HT-29 (cell line): ENCODE measurements at regions not wholly inside any gene's neighbourhood (a gene's known extent, or its start where the extent isn't known, plus 50 kb on each side); places are given as distances from the start of the nearest gene placed in this dataset.

Experiments
- DNase-seq: peaks from one replicate; pipeline ENCODE4 v3.0.0-alpha.2; 2015; ENCODE audit warnings: low spot score

- no peak for DNase-seq
Observed at GRCh38 chr17:73783382-73783766, 139.1 kb upstream of the SDK2 start.

GRCh38 chr17:73783945-73784603 lies 139.8 kb upstream of the SDK2 start:
- DNase-seq: no peak

GRCh38 chr17:73785496-73785895 lies 141.3 kb upstream of the SDK2 start:
- no peak for DNase-seq

- DNase-seq: no peak
Observed at GRCh38 chr17:73785958-73786743, 141.9 kb upstream of the SDK2 start.

GRCh38 chr17:73787076-73788059 lies 143.1 kb upstream of the SDK2 start:
- DNase-seq: no peak

DNA sequence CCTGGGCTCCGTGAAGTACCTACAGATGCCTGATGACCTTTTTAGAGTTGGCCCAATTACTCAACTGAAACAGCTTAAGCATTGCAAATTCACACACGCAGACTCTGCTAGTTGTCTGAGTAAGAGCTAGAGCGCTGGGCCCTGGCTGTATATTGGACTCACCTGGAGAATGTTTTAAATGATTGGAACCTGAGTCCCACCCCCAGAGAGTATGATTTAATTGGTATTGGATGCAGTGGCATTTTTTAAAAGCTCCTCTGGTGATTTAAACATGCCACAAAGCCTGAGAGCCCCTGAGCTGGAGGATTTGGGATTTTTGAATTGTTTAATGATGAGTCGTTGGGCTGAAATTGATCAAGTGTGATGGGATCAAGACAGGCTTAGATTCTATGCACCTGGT lies 143.9 kb upstream of the SDK2 start:
- DNase-seq: no peak

GRCh38 chr17:73791121-73791520 lies 146.9 kb upstream of the SDK2 start:
- DNase-seq: no peak

DNA sequence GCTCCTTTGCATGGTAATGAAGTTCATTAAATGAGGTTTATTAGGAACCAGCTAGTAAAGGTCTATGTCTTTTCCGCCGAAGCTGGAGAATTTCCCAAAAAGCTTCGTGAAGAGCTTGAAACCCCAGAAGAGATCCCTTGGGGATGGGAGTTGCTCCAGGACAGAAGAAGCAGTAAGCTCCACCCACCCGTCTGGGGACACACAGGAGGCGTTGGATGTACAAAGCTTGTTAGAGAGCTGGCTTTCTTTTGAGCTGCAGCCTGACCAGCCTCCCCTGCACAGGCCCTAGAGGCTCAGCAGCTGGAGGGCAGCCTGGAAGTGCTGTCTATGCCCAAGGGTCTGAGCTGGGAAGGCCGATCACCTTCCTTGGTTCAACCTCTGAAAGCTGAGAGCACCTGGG lies 147.4 kb upstream of the SDK2 start:
- DNase-seq: no peak

- DNase-seq: no peak
Observed at GRCh38 chr17:73792994-73793393, 148.7 kb upstream of the SDK2 start.

GRCh38 chr17:73794336-73794735 lies 150.1 kb upstream of the SDK2 start:
- DNase-seq: no peak

GRCh38 chr17:73795730-73796129 lies 151.5 kb upstream of the SDK2 start:
- DNase-seq: no peak

GRCh38 chr17:73797594-73798110 lies 153.4 kb upstream of the SDK2 start:
- no peak for DNase-seq

DNA sequence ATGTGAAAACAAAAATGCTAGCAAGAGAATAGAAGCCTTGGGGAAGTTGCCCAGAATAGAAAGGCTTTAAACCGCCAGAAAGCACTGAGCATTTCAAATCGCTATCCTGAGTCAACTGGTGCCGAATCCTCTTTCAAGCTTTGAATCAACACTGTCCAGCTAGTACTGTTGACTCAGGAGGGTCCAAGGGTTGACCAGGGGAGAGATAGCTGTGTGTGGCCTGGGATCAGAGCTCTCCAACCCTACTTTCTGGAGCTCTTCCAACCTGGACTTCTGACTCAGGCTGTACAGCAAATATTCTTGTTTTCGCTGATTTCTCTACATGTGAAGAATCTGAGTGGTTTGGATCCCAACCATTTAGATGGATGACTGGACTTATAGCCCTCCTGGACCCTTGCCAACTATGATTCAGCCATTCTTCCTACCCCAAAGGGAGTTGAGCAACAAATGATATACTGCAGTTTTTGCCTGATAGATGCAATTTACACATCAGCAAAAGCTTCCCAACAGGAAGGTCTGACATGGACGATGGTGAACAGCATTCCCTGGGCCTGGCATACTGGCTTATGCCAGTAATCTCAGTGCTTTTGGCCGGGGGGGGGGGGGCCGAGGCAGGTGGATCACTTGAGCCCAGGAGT lies 154.0 kb upstream of the SDK2 start:
- peak; percentile 19 for DNase-seq

- DNase-seq: no peak
Observed at GRCh38 chr17:73799096-73799495, 154.9 kb upstream of the SDK2 start.

DNA sequence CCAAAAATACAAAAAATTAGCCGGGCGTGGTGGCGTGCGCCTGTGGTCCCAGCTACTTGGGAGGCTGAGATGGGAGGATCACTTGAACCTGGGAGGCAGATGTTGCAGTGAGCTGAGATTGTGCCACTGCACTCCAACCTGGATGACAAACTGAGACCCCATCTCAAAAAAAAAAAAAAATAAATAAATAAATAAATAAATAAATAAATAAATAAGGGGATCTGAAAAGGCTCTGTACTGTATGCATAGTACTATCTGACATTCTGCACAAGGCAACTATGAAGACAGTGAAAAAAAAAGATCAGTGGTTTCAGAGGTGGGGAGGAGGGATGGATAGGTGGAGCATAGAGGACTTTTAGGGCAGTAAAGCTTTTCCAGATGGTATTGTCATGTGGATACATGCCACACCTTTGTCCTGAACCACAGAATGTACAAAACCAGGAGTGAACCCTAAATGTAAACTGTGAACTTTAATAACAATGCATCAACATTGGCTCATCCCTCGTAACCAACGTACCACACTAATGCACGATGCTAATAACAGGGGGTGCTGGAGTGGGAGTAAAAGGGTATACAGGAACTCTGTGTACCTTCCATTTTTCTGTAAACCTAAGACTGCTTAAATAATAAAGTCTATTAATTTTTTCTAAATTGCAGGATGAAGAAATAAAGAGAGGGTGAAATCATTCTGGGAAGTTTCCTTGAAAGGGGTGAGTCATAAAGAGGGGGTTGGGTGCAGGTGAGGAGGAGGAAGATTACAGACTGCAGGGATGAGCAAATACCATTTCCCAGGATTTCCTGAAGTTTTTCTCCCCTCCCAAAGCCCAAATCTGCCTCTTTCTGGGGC lies 155.8 kb upstream of the SDK2 start:
- DNase-seq: no peak

DNA sequence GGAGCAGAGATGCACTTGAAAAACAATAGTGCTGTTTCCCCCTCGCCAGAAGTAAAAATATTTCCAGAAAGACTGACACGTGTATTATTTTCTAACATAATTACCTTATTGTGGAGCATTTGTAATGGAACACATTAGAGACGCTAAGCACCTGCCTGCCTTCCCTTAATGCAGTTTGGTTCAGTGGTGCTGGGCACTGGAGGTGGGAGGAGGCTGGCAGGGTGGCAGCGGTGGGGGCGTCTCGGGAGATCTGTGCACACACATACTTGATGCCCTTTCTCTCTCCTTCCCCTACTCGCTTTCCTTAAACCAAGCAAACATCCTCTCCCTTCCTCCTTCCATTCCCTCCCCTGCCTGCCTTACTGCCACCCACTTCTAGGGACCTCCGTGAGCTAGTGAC lies 156.6 kb upstream of the SDK2 start:
- no peak for DNase-seq

GRCh38 chr17:73801455-73802100 lies 157.3 kb upstream of the SDK2 start:
- DNase-seq: no peak

- DNase-seq: no peak
Observed at GRCh38 chr17:73802314-73802713, 158.1 kb upstream of the SDK2 start.

DNA sequence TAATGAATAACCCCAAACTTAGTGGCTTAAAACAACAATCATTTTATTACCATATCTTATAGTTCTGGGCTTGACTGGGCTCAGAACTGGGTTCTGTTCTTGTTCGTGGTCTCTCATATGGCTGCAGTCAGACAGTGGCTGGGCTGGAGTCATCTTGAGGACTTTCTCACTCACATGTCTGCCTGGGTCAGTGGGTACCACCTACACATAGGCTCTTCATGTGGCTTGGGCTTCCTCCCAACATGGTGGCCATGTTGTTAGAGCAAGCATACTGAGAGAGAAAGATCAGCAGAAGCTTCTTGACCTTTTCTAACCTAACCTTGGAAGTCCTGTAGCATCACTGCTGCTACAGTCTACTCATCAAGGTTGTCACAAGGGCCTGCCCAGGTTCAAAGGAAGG lies 158.6 kb upstream of the SDK2 start:
- DNase-seq: no peak

- DNase-seq: no peak
Observed at GRCh38 chr17:73803964-73804435, 159.8 kb upstream of the SDK2 start.
